ENCODE measurements at regions not wholly inside any gene's neighbourhood (a gene's known extent, or its start where the extent isn't known, plus 50 kb on each side); places are given as distances from the start of the nearest gene placed in this dataset.
"Not testable (repeated sequence)": the region's sequence is repeated elsewhere in the genome, so short reads cannot be mapped to it uniquely, and the experiment has no call there.

GRCh38 chr3:5035113-5035512 lies 55.9 kb downstream of the BHLHE40 start:
- DNase-seq = no peak

- no peak for DNase-seq
Measured at GRCh38 chr3:5035692-5036391, 56.6 kb downstream of the BHLHE40 start.

GRCh38 chr3:5036392-5036766 lies 57.1 kb downstream of the BHLHE40 start:
- no peak for DNase-seq

- DNase-seq = no peak
Measured at GRCh38 chr3:5036858-5037257, 57.6 kb downstream of the BHLHE40 start.

- DNase-seq = no peak
Measured at GRCh38 chr3:5039585-5039984, 60.3 kb downstream of the BHLHE40 start.

GRCh38 chr3:5041315-5041714 lies 62.1 kb downstream of the BHLHE40 start:
- DNase-seq = no peak

- DNase-seq = no peak
Measured at GRCh38 chr3:5045961-5046360, 66.7 kb downstream of the BHLHE40 start.

GRCh38 chr3:5047764-5048419 lies 68.7 kb downstream of the BHLHE40 start:
- DNase-seq = no peak

GRCh38 chr3:5051772-5052171 lies 70.3 kb upstream of the ARL8B start:
- DNase-seq = no peak

- no peak for DNase-seq
Measured at GRCh38 chr3:5052247-5052646, 69.8 kb upstream of the ARL8B start.

- no peak for DNase-seq
Measured at GRCh38 chr3:5053021-5053831, 68.9 kb upstream of the ARL8B start.

GRCh38 chr3:5054098-5054497 lies 68.0 kb upstream of the ARL8B start:
- no peak for DNase-seq

GRCh38 chr3:5054579-5054978 lies 67.5 kb upstream of the ARL8B start:
- not testable (repeated sequence) for DNase-seq

GRCh38 chr3:5055357-5056110 lies 66.6 kb upstream of the ARL8B start:
- DNase-seq = no peak

- DNase-seq = no peak
Measured at GRCh38 chr3:5056111-5056391, 66.0 kb upstream of the ARL8B start.

GRCh38 chr3:5057272-5057671 lies 64.8 kb upstream of the ARL8B start:
- no peak for DNase-seq

GRCh38 chr3:5057857-5058324 lies 64.2 kb upstream of the ARL8B start:
- DNase-seq = peak; percentile 77 to 82

- no peak for DNase-seq
Measured at GRCh38 chr3:5058471-5058951, 63.6 kb upstream of the ARL8B start.

GRCh38 chr3:5059782-5060181 lies 62.3 kb upstream of the ARL8B start:
- no peak for DNase-seq

- no peak for DNase-seq
Measured at GRCh38 chr3:5061218-5061569, 60.9 kb upstream of the ARL8B start.

- no peak for DNase-seq
Measured at GRCh38 chr3:5063724-5064123, 58.4 kb upstream of the ARL8B start.

GRCh38 chr3:5068531-5069050 lies 53.5 kb upstream of the ARL8B start:
- DNase-seq = no peak

GRCh38 chr3:5069627-5070026 lies 52.5 kb upstream of the ARL8B start:
- DNase-seq = no peak

Data from CD4-positive, alpha-beta T cell treated with Interferon alpha-2 for 1 hour (primary cell).